Subcutaneous abdominal adipose tissue (tissue), 5 donors: ENCODE measurements at regions not wholly inside any gene's neighbourhood (a gene's known extent, or its start where the extent isn't known, plus 50 kb on each side); places are given as distances from the start of the nearest gene placed in this dataset.

ENCODE experiments used
- H3K27ac ChIP-seq: one replicate; pipeline ENCODE4 v1.7.0; 2013; ENCODE audit warnings: low read depth, mild to moderate bottlenecking, inconsistent platforms, low read length, moderate library complexity
- H3K27me3 ChIP-seq, 5 donors: one replicate each; pipeline ENCODE4 v1.7.0; 2013; ENCODE audit warnings: low read length in 5 of 5, inconsistent platforms in 1 of 5; ENCODE audit not compliant: control insufficient read depth in 5 of 5, insufficient read depth in 4 of 5
- H3K36me3 ChIP-seq, 5 donors: one replicate each; pipeline ENCODE4 v1.7.0; 2013; ENCODE audit warnings: low read length in 5 of 5; ENCODE audit not compliant: control insufficient read depth in 5 of 5, insufficient read depth in 5 of 5
- H3K4me1 ChIP-seq, 5 donors: one replicate each; pipeline ENCODE4 v1.7.0; 2013; ENCODE audit warnings: low read length in 5 of 5, mild to moderate bottlenecking in 3 of 5, moderate library complexity in 1 of 5; ENCODE audit not compliant: control insufficient read depth in 5 of 5, insufficient read depth in 5 of 5
- H3K4me3 ChIP-seq, 5 donors: one replicate each; pipeline ENCODE4 v1.7.0; 2013; ENCODE audit warnings: low read length in 5 of 5, low read depth in 1 of 5
- H3K9ac ChIP-seq, 5 donors: one replicate each; pipeline ENCODE4 v1.7.0; 2013; ENCODE audit warnings: low read length in 5 of 5, mild to moderate bottlenecking in 4 of 5, moderate library complexity in 3 of 5
- H3K9me3 ChIP-seq, 5 donors: one replicate each; pipeline ENCODE4 v1.7.0; 2013; ENCODE audit warnings: low read length in 5 of 5; ENCODE audit not compliant: control insufficient read depth in 5 of 5
- donor health status: healthy.
- donor health status: healthy.
- donor health status: healthy.
- donor health status: healthy.
- donor health status: healthy.

- Histone ChIP-seq H3K4me3 (no peak overlapping the region), H3K9me3 (no peaks in the 10 kb centered on the region), H3K36me3 (no peaks in the 10 kb centered on the region), H3K27ac (no peak overlapping the region), H3K27me3 (no peaks in the 10 kb centered on the region), H3K4me1 (peaks cover 0 to 8% (median 0%) of the 10 kb centered on the region in 5 donors), H3K9ac (no peak overlapping the region)
Measured at GRCh38 chr12:92529944-92530343, 172.8 kb upstream of the PLEKHG7 start.

GRCh38 chr12:92528586-92528985 is 174.2 kb upstream of the PLEKHG7 start:
- no peaks in the 10 kb centered on the region for H3K36me3 ChIP-seq
- no peak overlapping the region for H3K27ac ChIP-seq
- no peaks in the 10 kb centered on the region for H3K27me3 ChIP-seq
- H3K9me3 ChIP-seq, result no peaks in the 10 kb centered on the region
- H3K4me1 ChIP-seq, result peaks cover 0 to 5% (median 0%) of the 10 kb centered on the region in 5 donors
- no peak overlapping the region for H3K4me3 ChIP-seq
- no peak overlapping the region for H3K9ac ChIP-seq

DNA sequence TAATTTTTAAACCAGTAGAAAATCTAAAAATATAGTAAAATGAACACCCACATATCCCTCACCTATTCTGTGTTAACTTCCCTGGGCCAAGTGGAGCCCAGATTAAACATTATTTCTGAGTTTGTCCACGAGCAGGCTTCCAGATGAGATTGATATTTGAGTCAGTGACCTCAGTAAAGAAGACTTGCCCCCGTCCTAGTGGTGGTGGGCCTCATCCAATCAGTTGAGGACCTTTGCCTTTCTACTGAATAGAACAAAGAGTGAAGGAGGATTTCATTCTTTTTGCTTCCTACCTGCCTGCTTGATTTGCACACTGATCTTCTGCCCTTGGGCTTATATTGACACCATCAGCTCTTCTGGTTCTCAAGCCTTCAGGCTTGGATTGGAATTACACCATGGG is 174.7 kb upstream of the PLEKHG7 start:
- no peaks in the 10 kb centered on the region for H3K27me3 ChIP-seq
- peaks cover 0 to under 1% (median 0%) of the 10 kb centered on the region in 5 donors for H3K4me1 ChIP-seq
- no peaks in the 10 kb centered on the region for H3K9me3 ChIP-seq
- H3K27ac ChIP-seq, result no peak overlapping the region
- H3K9ac ChIP-seq, result no peak overlapping the region
- H3K36me3 ChIP-seq, result no peaks in the 10 kb centered on the region
- H3K4me3 ChIP-seq, result no peak overlapping the region

GRCh38 chr12:92524489-92524888 is 178.3 kb upstream of the PLEKHG7 start:
- H3K4me1 ChIP-seq, result no peaks in the 10 kb centered on the region
- no peak overlapping the region for H3K4me3 ChIP-seq
- no peak overlapping the region for H3K9ac ChIP-seq
- H3K27ac ChIP-seq, result no peak overlapping the region
- H3K27me3 ChIP-seq, result no peaks in the 10 kb centered on the region
- no peaks in the 10 kb centered on the region for H3K9me3 ChIP-seq
- H3K36me3 ChIP-seq, result no peaks in the 10 kb centered on the region

- Histone ChIP-seq H3K36me3 (no peaks in the 10 kb centered on the region), H3K9me3 (no peaks in the 10 kb centered on the region), H3K27ac (no peak overlapping the region)
Measured at GRCh38 chr12:92520511-92520910, 182.3 kb upstream of the PLEKHG7 start.

GRCh38 chr12:92519284-92519683 is 183.5 kb upstream of the PLEKHG7 start:
- no peaks in the 10 kb centered on the region for H3K9me3 ChIP-seq
- no peaks in the 10 kb centered on the region for H3K4me1 ChIP-seq
- no peaks in the 10 kb centered on the region for H3K36me3 ChIP-seq
- H3K9ac ChIP-seq, result no peak overlapping the region
- H3K4me3 ChIP-seq, result no peak overlapping the region
- no peak overlapping the region for H3K27ac ChIP-seq
- no peaks in the 10 kb centered on the region for H3K27me3 ChIP-seq

More at GRCh38 chr12:92520511-92520910, 182.3 kb upstream of the PLEKHG7 start:
- H3K9ac ChIP-seq, result no peak overlapping the region
- no peaks in the 10 kb centered on the region for H3K4me1 ChIP-seq
- no peaks in the 10 kb centered on the region for H3K27me3 ChIP-seq
- no peak overlapping the region for H3K4me3 ChIP-seq

DNA sequence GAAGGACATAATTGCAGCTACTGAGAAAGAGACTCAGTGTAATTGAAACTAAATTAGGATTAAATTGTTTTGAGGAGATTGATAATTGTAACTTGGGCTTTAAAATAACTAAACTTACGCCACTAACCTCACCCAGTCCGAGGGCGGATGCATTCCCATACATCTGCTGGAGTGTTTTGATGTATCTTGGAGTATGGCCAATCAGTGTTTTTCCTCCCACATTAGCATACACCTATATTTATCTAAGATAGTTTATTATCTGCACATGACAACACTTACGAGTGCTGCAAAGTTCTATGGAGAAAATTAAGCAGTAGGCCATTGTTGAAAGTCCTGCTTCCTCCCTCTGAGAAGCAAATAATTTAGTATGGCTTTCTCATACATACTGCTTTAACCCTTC is 184.7 kb upstream of the PLEKHG7 start:
- Histone ChIP-seq H3K27ac (no peak overlapping the region), H3K9me3 (no peaks in the 10 kb centered on the region), H3K4me1 (no peaks in the 10 kb centered on the region), H3K9ac (no peak overlapping the region), H3K36me3 (no peaks in the 10 kb centered on the region), H3K27me3 (no peaks in the 10 kb centered on the region), H3K4me3 (no peak overlapping the region)

- Histone ChIP-seq H3K36me3 (no peaks in the 10 kb centered on the region), H3K4me3 (no peak overlapping the region), H3K4me1 (peaks cover 0 to 5% (median 0%) of the 10 kb centered on the region in 5 donors), H3K9me3 (no peaks in the 10 kb centered on the region), H3K27ac (no peak overlapping the region), H3K9ac (no peak overlapping the region), H3K27me3 (no peaks in the 10 kb centered on the region)
Measured at GRCh38 chr12:92516277-92516600, 186.6 kb upstream of the PLEKHG7 start.

DNA sequence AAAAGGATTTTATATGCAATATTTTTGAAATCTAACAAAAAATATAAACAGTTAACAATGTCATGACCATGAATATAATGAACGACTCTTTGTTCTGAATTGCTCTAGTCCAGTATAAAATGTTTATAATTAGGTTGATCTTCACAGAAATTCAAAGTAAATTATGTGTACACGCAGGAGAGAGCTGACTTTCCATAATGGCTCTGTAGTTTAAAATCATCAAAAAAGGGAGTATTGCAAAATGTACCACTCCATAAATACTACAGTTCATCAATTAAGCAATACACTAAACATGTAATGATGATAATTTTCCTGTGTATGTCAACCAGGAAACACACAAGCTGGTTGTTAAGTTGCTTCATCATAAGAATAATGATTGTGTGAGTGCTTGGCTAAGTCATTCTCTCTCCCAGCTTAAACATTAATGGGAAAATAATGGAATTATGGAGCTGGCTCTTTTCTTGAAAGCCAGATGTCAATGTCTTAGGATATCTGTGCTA is 189.5 kb upstream of the PLEKHG7 start:
- H3K4me1 ChIP-seq, result peaks cover 0 to 13% (median 8%) of the 10 kb centered on the region in 5 donors
- H3K36me3 ChIP-seq, result no peaks in the 10 kb centered on the region

DNA sequence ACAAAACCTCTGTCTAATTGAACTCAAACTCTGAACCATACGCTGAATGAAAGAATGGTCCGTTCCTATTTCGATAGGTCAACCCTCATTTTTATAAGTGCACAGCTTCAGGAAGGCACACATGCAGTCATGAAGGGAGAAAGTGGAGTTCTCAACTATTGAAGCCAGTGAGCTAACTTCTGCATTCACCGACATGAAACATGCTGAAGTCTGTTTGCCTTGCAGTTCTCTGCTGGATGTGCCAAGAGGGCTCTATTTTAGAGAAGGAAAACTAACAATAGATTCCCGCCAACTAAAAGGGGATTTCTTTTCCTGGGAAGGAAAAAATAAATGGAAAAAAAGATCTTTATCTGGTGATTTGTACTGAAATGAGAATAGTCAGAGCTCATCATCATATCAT is 191.0 kb upstream of the PLEKHG7 start:
- peaks cover 0 to 13% (median 8%) of the 10 kb centered on the region in 5 donors for H3K4me1 ChIP-seq
- no peak overlapping the region for H3K4me3 ChIP-seq
- H3K36me3 ChIP-seq, result no peaks in the 10 kb centered on the region
- H3K9ac ChIP-seq, result no peak overlapping the region
- peaks cover 0 to 2% (median 0%) of the 10 kb centered on the region in 5 donors for H3K9me3 ChIP-seq
- H3K27me3 ChIP-seq, result no peaks in the 10 kb centered on the region
- H3K27ac ChIP-seq, result no peak overlapping the region

More for the DNA sequence above, 189.5 kb upstream of the PLEKHG7 start:
- Histone ChIP-seq H3K9ac (no peak overlapping the region), H3K4me3 (no peak overlapping the region), H3K27me3 (no peaks in the 10 kb centered on the region), H3K27ac (no peak overlapping the region), H3K9me3 (peaks cover 0 to 2% (median 0%) of the 10 kb centered on the region in 5 donors)
